ENCODE measurements at regions not wholly inside any gene's neighbourhood (a gene's known extent, or its start where the extent isn't known, plus 50 kb on each side); places are given as distances from the start of the nearest gene placed in this dataset.
"Not testable (repeated sequence)": the region's sequence is repeated elsewhere in the genome, so short reads cannot be mapped to it uniquely, and the experiment has no call there.

GRCh38 chrX:104513162-104513561 lies 52.8 kb upstream of the IL1RAPL2 start:
- no peak for DNase-seq

- no peak for DNase-seq
Observed at GRCh38 chrX:104510801-104511200, 55.2 kb upstream of the IL1RAPL2 start.

- DNase-seq, result no peak
Observed at GRCh38 chrX:104502460-104502859, 63.5 kb upstream of the IL1RAPL2 start.

GRCh38 chrX:104488811-104489210 lies 77.2 kb upstream of the IL1RAPL2 start:
- no peak for DNase-seq

- DNase-seq, result no peak
Observed at GRCh38 chrX:104486691-104487090, 79.3 kb upstream of the IL1RAPL2 start.

GRCh38 chrX:104482757-104483156 lies 83.2 kb upstream of the IL1RAPL2 start:
- no peak for DNase-seq

- no peak for DNase-seq
Observed at GRCh38 chrX:104469771-104470170, 96.2 kb upstream of the IL1RAPL2 start.

- no peak for DNase-seq
Observed at GRCh38 chrX:104459796-104460195, 106.2 kb upstream of the IL1RAPL2 start.

- not testable (repeated sequence) for DNase-seq
Observed at GRCh38 chrX:104457130-104457529, 108.9 kb upstream of the IL1RAPL2 start.

GRCh38 chrX:104450316-104450715 lies 115.7 kb upstream of the IL1RAPL2 start:
- DNase-seq, result no peak

GRCh38 chrX:104445591-104445990 lies 120.4 kb upstream of the IL1RAPL2 start:
- no peak for DNase-seq

- DNase-seq, result no peak
Observed at GRCh38 chrX:104435249-104435648, 130.8 kb upstream of the IL1RAPL2 start.

GRCh38 chrX:104432321-104432720 lies 133.7 kb upstream of the IL1RAPL2 start:
- DNase-seq, result no peak

GRCh38 chrX:104430742-104431119 lies 135.3 kb upstream of the IL1RAPL2 start:
- no peak for DNase-seq

GRCh38 chrX:104430072-104430741 lies 135.8 kb upstream of the IL1RAPL2 start:
- no peak for DNase-seq

- DNase-seq, result no peak
Observed at GRCh38 chrX:104428231-104428630, 137.8 kb upstream of the IL1RAPL2 start.

GRCh38 chrX:104427693-104428092 lies 138.3 kb upstream of the IL1RAPL2 start:
- no peak for DNase-seq

GRCh38 chrX:104427073-104427472 lies 138.9 kb upstream of the IL1RAPL2 start:
- DNase-seq, result no peak

GRCh38 chrX:104420907-104421306 lies 145.1 kb upstream of the IL1RAPL2 start:
- no peak for DNase-seq

GRCh38 chrX:104419926-104420325 lies 146.1 kb upstream of the IL1RAPL2 start:
- DNase-seq, result no peak

- DNase-seq, result no peak
Observed at GRCh38 chrX:104419211-104419610, 146.8 kb upstream of the IL1RAPL2 start.

GRCh38 chrX:104411800-104412199 lies 154.2 kb upstream of the IL1RAPL2 start:
- no peak for DNase-seq

GRCh38 chrX:104400387-104400786 lies 145.7 kb upstream of the ESX1 start:
- no peak for DNase-seq

GRCh38 chrX:104392350-104392749 lies 137.6 kb upstream of the ESX1 start:
- DNase-seq, result no peak

GRCh38 chrX:104391906-104392305 lies 137.2 kb upstream of the ESX1 start:
- DNase-seq, result no peak

Measured in activated CD4-positive, alpha-beta T cell treated with anti-CD3 and anti-CD28 coated beads, Interleukin-2, Interleukin-6, amounts not matched to agents 100 ng/mL and 50 ng/mL, durations not matched to agents 16 hours and 8 hours (primary cell).